H1 (cell line): ENCODE measurements at regions not wholly inside any gene's neighbourhood (a gene's known extent, or its start where the extent isn't known, plus 50 kb on each side); places are given as distances from the start of the nearest gene placed in this dataset.

ENCODE experiments used
- CHD2 ChIP-seq: IDR thresholded peaks from 2 replicates; pipeline ENCODE4 v1.6.1; 2012; ENCODE audit warnings: low read length, improper control_type of control experiment
- TF ChIP-seq, protein P1 (sequence below): fragments of 300-600 bp; sonication (generic); IDR thresholded peaks from 2 replicates; pipeline ENCODE4 v1.7.1; 2012; ENCODE audit warnings: low read length, moderate library complexity, mild to moderate bottlenecking, inconsistent platforms; ENCODE audit not compliant: insufficient replicate concordance

DNA sequence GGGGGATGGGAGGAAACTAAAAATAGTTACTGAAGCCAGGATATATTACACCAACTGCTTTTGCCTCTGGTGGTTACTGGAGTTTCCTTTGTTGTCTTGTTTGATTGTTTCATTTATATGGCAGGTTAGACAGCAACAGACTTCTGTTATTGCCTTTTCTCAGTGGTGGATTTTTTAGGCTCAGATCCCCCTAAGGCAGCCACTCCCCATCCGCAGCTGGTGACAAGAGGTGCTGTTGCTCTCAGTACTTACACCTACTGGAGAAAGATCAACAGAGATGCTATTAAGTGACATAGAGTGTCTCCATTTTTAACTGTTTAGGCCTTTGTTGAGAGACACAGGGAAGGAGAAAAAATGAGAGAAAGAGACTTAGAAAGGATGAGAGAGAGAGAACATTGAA lies 552.1 kb downstream of the PKHD1 start (continued):
- TF ChIP-seq, protein P1, sequence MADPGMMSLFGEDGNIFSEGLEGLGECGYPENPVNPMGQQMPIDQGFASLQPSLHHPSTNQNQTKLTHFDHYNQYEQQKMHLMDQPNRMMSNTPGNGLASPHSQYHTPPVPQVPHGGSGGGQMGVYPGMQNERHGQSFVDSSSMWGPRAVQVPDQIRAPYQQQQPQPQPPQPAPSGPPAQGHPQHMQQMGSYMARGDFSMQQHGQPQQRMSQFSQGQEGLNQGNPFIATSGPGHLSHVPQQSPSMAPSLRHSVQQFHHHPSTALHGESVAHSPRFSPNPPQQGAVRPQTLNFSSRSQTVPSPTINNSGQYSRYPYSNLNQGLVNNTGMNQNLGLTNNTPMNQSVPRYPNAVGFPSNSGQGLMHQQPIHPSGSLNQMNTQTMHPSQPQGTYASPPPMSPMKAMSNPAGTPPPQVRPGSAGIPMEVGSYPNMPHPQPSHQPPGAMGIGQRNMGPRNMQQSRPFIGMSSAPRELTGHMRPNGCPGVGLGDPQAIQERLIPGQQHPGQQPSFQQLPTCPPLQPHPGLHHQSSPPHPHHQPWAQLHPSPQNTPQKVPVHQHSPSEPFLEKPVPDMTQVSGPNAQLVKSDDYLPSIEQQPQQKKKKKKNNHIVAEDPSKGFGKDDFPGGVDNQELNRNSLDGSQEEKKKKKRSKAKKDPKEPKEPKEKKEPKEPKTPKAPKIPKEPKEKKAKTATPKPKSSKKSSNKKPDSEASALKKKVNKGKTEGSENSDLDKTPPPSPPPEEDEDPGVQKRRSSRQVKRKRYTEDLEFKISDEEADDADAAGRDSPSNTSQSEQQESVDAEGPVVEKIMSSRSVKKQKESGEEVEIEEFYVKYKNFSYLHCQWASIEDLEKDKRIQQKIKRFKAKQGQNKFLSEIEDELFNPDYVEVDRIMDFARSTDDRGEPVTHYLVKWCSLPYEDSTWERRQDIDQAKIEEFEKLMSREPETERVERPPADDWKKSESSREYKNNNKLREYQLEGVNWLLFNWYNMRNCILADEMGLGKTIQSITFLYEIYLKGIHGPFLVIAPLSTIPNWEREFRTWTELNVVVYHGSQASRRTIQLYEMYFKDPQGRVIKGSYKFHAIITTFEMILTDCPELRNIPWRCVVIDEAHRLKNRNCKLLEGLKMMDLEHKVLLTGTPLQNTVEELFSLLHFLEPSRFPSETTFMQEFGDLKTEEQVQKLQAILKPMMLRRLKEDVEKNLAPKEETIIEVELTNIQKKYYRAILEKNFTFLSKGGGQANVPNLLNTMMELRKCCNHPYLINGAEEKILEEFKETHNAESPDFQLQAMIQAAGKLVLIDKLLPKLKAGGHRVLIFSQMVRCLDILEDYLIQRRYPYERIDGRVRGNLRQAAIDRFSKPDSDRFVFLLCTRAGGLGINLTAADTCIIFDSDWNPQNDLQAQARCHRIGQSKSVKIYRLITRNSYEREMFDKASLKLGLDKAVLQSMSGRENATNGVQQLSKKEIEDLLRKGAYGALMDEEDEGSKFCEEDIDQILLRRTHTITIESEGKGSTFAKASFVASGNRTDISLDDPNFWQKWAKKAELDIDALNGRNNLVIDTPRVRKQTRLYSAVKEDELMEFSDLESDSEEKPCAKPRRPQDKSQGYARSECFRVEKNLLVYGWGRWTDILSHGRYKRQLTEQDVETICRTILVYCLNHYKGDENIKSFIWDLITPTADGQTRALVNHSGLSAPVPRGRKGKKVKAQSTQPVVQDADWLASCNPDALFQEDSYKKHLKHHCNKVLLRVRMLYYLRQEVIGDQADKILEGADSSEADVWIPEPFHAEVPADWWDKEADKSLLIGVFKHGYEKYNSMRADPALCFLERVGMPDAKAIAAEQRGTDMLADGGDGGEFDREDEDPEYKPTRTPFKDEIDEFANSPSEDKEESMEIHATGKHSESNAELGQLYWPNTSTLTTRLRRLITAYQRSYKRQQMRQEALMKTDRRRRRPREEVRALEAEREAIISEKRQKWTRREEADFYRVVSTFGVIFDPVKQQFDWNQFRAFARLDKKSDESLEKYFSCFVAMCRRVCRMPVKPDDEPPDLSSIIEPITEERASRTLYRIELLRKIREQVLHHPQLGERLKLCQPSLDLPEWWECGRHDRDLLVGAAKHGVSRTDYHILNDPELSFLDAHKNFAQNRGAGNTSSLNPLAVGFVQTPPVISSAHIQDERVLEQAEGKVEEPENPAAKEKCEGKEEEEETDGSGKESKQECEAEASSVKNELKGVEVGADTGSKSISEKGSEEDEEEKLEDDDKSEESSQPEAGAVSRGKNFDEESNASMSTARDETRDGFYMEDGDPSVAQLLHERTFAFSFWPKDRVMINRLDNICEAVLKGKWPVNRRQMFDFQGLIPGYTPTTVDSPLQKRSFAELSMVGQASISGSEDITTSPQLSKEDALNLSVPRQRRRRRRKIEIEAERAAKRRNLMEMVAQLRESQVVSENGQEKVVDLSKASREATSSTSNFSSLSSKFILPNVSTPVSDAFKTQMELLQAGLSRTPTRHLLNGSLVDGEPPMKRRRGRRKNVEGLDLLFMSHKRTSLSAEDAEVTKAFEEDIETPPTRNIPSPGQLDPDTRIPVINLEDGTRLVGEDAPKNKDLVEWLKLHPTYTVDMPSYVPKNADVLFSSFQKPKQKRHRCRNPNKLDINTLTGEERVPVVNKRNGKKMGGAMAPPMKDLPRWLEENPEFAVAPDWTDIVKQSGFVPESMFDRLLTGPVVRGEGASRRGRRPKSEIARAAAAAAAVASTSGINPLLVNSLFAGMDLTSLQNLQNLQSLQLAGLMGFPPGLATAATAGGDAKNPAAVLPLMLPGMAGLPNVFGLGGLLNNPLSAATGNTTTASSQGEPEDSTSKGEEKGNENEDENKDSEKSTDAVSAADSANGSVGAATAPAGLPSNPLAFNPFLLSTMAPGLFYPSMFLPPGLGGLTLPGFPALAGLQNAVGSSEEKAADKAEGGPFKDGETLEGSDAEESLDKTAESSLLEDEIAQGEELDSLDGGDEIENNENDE, result no peak
- TF ChIP-seq CHD2, result no peak
